ENCODE measurements at regions not wholly inside any gene's neighbourhood (a gene's known extent, or its start where the extent isn't known, plus 50 kb on each side); places are given as distances from the start of the nearest gene placed in this dataset.

DNA sequence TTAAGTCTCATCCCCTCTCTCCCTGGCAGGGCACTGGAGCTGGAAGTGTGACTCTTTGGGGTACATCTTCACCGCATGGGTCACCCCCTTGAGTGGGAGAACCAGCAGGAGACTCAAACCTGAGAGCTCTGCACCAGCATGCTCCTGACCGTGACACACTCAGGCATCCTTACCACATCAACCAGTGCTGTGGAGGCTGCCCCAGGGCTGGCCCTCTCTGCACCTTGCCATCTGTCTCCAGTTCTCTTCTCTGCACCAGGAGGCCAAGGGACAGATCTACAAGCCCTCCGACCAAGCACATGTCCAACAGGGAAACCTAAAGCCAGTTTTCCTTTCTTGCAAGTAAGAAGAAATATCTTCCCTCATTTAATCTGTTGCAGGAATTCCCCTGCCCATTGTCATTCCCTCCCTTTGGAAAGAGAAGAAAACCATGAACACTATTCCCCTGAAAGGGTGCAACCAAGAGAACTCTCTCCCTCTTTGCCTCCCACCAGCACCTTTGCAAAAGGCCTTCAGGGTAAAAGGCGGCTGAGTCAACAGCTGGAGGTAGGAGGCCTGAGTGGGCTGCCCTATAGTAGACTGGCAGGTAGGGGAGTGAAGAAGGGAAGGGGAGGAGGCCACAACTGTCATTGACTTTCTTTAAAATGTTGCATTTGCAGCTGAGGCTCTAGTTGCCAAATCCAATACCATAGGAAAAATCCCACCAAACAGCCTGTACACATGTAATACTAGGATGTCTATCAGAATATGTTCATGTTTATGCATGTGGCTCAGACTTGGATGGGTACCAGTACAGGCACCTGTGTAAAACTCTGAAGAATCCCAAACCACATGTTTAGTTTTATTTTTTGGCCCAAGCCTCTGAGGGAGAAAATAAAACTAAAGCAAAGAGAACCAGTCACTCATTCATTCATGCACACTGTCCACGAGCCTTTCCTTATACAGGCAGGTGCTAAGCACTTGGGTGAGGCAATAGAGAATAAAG, 117.0 kb downstream of the WT1 start:
- no peak for DNase-seq

DNA sequence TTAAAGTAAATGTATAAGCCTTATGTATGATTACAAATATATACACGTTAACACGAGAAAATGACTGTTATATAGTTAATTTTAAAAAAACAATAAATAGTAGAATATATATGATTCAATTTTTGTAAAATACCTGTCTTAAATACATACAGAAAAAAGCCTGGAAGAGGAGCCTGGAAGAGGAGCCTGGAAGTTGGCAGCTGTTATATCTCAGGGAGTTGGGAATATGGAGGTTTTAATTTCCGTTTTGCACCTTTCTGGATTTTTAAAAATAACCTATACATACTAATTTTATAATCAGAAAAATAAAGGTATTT, 111.6 kb downstream of the WT1 start:
- no peak for DNase-seq

DNA sequence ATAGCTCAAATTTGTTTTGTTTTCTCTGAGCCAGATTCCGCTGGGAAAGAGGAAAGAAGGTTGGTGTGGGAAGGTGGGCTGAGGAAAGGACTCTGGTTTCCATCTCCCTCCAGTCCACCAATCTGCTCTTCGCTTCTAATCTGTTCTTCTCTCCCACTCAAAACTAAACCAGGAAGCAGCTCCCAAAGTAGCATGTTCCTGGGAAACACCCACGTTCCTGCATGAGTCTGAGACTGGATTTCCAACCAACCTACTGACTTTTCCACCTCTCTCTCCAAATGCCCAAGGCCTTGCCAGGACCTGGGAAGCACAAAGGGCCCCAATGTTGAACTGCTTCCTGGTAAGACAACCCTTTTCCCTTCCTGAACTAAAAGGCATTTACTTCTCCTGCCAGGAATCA, 110.2 kb downstream of the WT1 start:
- no peak for DNase-seq

DNA sequence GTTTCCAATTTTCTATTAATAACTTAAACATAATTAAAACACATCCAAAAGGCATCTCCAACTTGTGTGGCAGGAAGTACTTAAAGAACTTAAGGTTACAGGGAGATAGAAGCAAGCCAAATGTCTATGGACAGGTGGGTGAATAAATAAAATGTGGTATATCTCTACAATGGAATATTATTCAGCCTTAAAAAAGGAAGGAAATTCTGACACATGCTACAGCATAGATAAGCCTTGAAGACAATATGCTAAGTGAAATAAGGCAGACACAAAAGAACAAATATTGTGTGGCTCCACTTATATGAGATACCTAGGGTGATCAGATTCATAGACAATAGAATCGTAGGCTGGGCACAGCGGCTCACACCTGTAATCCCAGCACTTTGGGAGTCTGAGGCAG, 109.6 kb downstream of the WT1 start:
- DNase-seq = no peak

DNA sequence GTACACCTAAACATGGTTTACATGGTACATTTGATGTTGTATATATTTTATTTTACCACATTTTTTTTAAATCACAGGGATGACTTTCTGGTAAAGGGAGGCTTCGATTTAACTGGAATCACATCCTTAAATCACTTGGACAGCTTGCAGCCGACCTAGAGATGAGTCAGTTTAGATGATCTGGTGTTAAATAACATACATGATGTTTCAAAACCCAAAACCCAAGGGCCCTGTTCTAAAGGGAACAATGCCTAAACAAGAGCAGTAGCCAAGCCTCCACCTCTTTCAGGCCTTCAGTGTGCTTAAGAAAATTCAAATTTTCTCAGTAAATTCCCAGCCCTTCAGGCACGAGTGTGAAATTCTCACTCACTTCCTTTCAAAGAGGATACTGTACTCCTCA, 108.8 kb downstream of the WT1 start:
- DNase-seq = no peak

DNA sequence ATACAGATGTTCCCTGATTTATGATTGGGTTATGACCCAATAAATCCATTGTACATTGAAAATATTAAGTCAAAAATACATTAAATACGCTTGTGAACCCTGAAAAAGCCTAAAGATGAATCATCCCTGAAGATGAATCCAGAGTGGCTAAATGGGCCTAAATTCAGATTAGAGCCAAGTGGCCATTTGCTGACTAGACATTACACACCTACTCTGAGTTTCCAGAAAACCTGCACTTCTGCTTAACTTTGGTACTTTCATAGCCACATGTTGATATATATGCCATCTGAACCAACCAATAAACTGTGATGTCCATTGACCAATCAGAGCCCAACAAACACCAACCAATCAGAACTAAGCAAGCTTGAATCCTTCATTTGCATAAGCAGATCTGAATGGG, 106.9 kb downstream of the WT1 start:
- DNase-seq = no peak

DNA sequence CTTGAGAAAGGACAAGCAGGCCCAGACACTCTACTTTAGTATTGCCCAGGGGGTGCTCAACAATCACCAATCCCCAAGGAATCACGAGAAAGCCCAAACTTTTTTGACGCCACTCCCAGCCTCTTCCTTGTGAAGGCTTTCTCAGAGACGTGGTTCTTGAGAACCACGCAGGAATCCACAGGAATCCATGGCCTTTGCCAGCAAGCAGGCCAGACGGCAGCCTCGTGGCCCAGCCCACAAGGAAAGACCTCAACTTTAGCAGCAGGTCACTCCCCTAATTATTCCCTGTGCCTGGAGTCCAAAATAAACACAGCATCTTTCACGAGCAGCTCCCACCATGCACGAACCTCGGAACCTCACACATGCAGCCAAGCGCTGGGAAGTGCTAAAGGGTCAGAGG, 104.2 kb downstream of the WT1 start:
- no peak for DNase-seq

DNA sequence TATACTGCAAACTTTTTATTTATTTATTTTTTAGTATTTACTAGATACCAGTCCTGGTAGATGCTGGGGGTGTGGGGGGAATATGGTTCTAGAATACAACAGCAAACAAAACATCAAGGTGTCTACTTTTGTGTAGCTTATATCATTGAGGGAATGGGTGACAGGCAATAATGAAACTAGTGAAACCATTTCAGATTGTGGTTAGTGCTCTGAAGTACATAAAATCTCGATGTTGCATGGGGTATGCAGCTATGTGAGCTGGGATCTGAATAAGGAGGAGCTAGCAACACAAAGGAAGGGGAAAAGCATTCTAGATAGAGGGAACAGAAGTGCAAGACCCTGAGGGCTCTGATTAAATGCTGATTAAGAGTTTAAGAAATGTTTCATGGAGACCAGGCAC, 103.5 kb downstream of the WT1 start:
- DNase-seq = no peak

DNA sequence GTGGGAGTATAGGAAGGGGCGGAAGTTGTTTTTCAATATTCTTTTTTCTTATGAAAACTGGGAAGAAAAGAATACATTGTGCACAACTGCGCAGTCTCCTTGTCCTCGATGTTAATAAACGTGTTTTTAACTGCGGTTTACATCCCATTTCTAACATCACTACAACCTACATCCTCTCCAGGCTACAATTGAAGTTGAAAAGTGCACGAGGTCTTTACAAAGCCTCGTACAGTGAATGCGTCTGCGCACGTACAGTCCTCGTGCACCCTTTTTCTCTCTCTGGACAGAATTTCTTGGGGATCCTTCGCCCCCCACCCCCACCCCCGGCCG, 102.4 kb downstream of the WT1 start:
- no peak for DNase-seq

DNA sequence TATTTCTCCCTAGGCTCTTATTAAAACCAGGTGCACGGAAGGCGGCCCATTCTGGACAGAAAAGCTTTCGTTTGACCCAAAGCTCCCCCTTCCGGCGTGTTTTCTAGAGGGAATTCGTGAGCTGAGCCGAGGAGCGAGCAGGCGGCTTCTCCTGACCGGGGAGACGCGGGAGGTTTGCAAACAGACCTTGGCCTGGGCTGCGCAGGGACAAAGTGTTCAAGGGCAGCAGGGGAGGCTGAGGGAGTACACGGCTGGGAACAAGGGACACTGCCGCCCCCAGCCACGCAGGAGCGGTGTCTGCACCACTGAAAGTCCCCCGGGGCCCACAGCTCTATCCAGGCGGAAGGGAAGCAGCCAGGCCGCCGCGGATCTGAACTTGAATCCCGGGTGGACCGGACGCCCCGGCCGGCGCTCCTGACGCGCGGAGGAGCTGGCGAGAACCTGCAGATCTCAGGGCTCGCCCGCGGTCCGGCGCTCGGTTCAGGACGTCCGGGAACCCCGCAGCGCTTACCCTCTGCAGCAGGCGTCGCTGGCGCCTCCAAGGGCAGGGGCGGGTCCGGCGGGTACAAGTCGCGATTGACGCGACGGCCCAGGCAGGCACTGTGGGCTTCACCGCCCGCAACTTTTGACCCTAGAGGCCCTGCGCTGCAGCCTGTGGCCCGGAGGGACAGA, 101.9 kb downstream of the WT1 start:
- peak; percentile 48 to 68 for DNase-seq

DNA sequence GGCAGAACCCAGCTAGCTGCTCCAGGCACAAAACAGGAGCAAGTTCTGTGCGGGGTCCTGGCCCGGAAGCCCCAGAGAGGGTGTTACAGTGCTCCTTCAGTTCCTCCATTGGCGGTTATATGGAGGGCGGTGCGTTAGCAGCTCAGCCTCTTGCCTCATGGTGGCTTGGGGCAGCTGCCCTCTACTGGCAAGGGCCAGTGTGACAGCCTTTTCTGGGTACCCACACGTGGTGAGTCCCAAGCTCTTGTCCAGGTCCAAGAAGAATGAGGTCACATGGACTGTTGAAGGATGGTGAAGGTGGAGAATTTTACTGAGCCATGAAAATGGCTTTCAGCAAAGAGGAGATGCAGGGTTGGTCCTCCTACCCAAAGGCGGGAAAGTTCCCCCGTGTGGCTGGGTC, 100.5 kb downstream of the WT1 start:
- DNase-seq = no peak
